Mucosa of descending colon (tissue), 3 donors: ENCODE measurements at regions not wholly inside any gene's neighbourhood (a gene's known extent, or its start where the extent isn't known, plus 50 kb on each side); places are given as distances from the start of the nearest gene placed in this dataset.

Experiments used
- ATAC-seq: fragments of 200-7000 bp; cut with Tn5 transposase; one replicate; pipeline ENCODE4 v1.9.1; 2020; ENCODE audit warnings: mild to moderate bottlenecking, moderate library complexity
- DNase-seq, 3 donors: peaks; one replicate each; pipeline ENCODE4 v3.0.0-alpha.2; 2020
- H3K36me3 ChIP-seq: fragments of 200-600 bp; one replicate; pipeline ENCODE4 v1.8.0; 2021; ENCODE audit warnings: low read depth, mild to moderate bottlenecking
- H3K4me1 ChIP-seq: fragments of 200-600 bp; one replicate; pipeline ENCODE4 v1.8.0; 2021; ENCODE audit warnings: low read depth, mild to moderate bottlenecking
- H3K4me3 ChIP-seq: fragments of 200-600 bp; one replicate; pipeline ENCODE4 v1.8.0; 2021; ENCODE audit warnings: mild to moderate bottlenecking
- H3K9me3 ChIP-seq: fragments of 200-600 bp; one replicate; pipeline ENCODE4 v1.8.0; 2021; ENCODE audit warnings: mild to moderate bottlenecking
- intact Hi-C, 2 donors: fragments of 100-400 bp; cut with DNase I in 1 of 2; cut with micrococcal nuclease in 1 of 2; formaldehyde crosslinking; loops; one replicate each; pipeline versions ENCODE4 v1.11.0 to v1.11.1; 2022; cut with DNase I, micrococcal nuclease
- TF ChIP-seq, protein P1 (sequence below): fragments of 200-600 bp; IDR thresholded peaks from one replicate; pipeline ENCODE4 v1.8.0; 2022; ENCODE audit warnings: antibody characterized with exemption, mild to moderate bottlenecking
- donor health status: DM: no; HTN: no; CAD: no; lungs with moderate emphysema.
- donor health status: DM: no; HTN: no; CAD: no.
- donor health status: DM: no; HTN: yes; CAD: no.

GRCh38 chr3:41001556-41001955 lies 197.7 kb upstream of the CTNNB1 start:
- DNase-seq (no peak), ATAC-seq (no peak)
- H3K4me3 ChIP-seq: no peak overlapping the region
- H3K9me3 ChIP-seq: no peaks in the 10 kb centered on the region
- intact Hi-C loops: no loop called here
- TF ChIP-seq, protein P1, sequence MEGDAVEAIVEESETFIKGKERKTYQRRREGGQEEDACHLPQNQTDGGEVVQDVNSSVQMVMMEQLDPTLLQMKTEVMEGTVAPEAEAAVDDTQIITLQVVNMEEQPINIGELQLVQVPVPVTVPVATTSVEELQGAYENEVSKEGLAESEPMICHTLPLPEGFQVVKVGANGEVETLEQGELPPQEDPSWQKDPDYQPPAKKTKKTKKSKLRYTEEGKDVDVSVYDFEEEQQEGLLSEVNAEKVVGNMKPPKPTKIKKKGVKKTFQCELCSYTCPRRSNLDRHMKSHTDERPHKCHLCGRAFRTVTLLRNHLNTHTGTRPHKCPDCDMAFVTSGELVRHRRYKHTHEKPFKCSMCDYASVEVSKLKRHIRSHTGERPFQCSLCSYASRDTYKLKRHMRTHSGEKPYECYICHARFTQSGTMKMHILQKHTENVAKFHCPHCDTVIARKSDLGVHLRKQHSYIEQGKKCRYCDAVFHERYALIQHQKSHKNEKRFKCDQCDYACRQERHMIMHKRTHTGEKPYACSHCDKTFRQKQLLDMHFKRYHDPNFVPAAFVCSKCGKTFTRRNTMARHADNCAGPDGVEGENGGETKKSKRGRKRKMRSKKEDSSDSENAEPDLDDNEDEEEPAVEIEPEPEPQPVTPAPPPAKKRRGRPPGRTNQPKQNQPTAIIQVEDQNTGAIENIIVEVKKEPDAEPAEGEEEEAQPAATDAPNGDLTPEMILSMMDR: no peak
- no peaks in the 10 kb centered on the region for H3K36me3 ChIP-seq
- no peaks in the 10 kb centered on the region for H3K4me1 ChIP-seq

DNA sequence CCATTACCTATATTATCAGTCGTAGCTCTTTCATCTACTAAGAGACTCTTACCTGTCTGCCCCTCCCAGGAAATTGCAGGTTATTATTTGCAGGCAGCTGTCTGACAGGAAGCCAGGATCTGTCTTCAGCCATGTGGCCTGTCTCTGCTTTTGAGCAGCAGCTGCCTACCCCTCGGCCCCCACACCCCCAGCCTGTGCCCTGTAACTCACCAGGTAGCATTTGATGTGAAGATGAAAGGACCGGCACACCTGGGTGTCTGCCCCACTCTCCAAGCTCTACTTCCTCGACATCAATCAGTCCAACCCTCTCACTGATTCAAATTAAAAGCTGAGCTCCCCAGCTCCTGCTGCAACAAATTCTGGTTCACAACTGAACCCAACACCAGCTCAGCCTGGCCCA lies 197.2 kb upstream of the CTNNB1 start:
- TF ChIP-seq, protein P1: no peak
- ATAC-seq: no peak
- Histone ChIP-seq H3K9me3 (no peaks in the 10 kb centered on the region), H3K36me3 (no peaks in the 10 kb centered on the region), H3K4me1 (no peaks in the 10 kb centered on the region), H3K4me3 (no peak overlapping the region)
- intact Hi-C loops: no loop called here
- no peak for DNase-seq

DNA sequence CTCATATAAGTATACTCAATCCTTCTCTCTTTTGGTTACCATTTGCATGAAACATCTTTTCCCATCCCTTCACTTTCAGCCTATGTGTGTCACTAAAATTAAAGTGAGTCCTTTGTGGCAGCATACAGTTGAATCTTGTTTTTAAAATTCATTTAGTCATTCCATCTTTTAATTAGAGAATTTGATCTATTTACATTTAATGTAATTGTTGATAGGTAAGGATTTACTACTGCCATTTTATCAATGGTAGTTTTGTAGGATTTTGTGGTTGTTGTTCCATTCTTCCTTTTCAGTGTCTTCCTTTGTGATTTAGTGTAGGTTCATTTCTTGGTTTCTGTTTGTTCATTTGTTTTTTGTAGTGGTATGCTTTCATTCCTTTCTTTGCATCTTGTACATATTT lies 191.9 kb upstream of the CTNNB1 start:
- no peaks in the 10 kb centered on the region for H3K9me3 ChIP-seq
- TF ChIP-seq, protein P1: no peak
- H3K36me3 ChIP-seq: no peaks in the 10 kb centered on the region
- DNase-seq: no peak
- intact Hi-C loops: no loop called here
- no peak overlapping the region for H3K4me3 ChIP-seq
- ATAC-seq: no peak
- H3K4me1 ChIP-seq: no peaks in the 10 kb centered on the region

GRCh38 chr3:41011854-41012253 lies 187.5 kb upstream of the CTNNB1 start:
- TF ChIP-seq, protein P1: no peak
- Histone ChIP-seq H3K36me3 (no peaks in the 10 kb centered on the region), H3K4me3 (no peak overlapping the region), H3K4me1 (no peaks in the 10 kb centered on the region), H3K9me3 (no peaks in the 10 kb centered on the region)
- intact Hi-C loops: no loop called here
- ATAC-seq: no peak
- DNase-seq: no peak

DNA sequence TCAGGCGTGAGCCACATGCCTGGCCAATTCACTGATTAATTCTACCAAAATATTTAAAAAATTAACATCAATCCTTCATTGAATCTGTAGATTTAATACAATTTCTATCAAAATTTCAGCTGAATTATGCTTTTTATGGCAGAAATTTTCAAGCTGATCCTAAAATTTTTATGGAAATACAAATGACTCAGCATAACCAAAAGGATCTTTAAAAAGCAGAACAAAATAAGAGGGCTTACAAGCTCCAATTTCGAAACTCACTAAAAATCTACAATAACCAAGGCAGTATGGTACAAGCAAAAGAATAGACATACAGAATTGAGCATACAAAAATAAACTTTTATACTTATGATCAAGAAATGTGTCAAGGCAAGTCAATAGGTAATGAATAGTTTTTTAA lies 180.4 kb upstream of the CTNNB1 start:
- TF ChIP-seq, protein P1: no peak
- intact Hi-C loops: no loop called here
- ATAC-seq (no peak), DNase-seq (no peak)
- Histone ChIP-seq H3K4me3 (no peak overlapping the region), H3K9me3 (no peaks in the 10 kb centered on the region), H3K36me3 (no peaks in the 10 kb centered on the region), H3K4me1 (no peaks in the 10 kb centered on the region)
